ENCODE measurements at regions not wholly inside any gene's neighbourhood (a gene's known extent, or its start where the extent isn't known, plus 50 kb on each side); places are given as distances from the start of the nearest gene placed in this dataset.

- RAD21 ChIA-PET (ENCODE audit: low non-redundant PET in 1 of 2, low total read pairs in 2 of 2, uncharacterized antibody in 2 of 2, unreplicated experiment in 2 of 2): no interaction called here
- CTCF ChIA-PET: no interaction called here
Observed at GRCh38 chr13:89163096-89163495, 1491.9 kb downstream of the SLITRK5 start.

More at GRCh38 chr13:89163096-89163495, 1491.9 kb downstream of the SLITRK5 start:
- Histone ChIP-seq H3K9me3 (ENCODE audit: control insufficient read depth in 1 of 2, insufficient read depth in 1 of 2, low read depth in 1 of 2, low read length in 2 of 2) (no peaks in the 10 kb centered on the region), H3K4me2 (ENCODE audit: low read length) (no peak overlapping the region), H3K4me1 (ENCODE audit: control insufficient read depth in 1 of 2, insufficient read depth in 2 of 2, low read length in 2 of 2) (no peaks in the 10 kb centered on the region), H3K79me2 (ENCODE audit: insufficient read depth, low read length) (no peaks in the 10 kb centered on the region), H3K4me3 (replicated peaks in 1 of 2; ENCODE audit: low read depth in 1 of 2, low read length in 2 of 2) (no peak overlapping the region), H4K20me1 (ENCODE audit: insufficient read depth) (no peaks in the 10 kb centered on the region), H3K9ac (ENCODE audit: low read length) (no peak overlapping the region), H3K27ac (ENCODE audit: low read depth, low read length) (no peak overlapping the region), H3K9me2 (ENCODE audit: insufficient read depth) (no peaks in the 10 kb centered on the region), H3K27me3 (ENCODE audit: insufficient read depth, low read length) (no peaks in the 10 kb centered on the region), H2AFZ (ENCODE audit: low read depth, low read length, poor library complexity, severe bottlenecking) (no peak overlapping the region), H3K36me3 (ENCODE audit: control insufficient read depth in 1 of 2, insufficient read depth in 2 of 2, low read length in 2 of 2) (no peaks in the 10 kb centered on the region)
- TF ChIP-seq ELF1 (IDR thresholded peaks at IDR 0.05; ENCODE audit: borderline replicate concordance, low read depth) (no peak), EZH2phosphoT487 (IDR thresholded peaks at IDR 0.05; ENCODE audit: borderline replicate concordance) (no peak), POLR2AphosphoS5 (IDR thresholded peaks at IDR 0.05; ENCODE audit: low read depth, low read length) (no peak), CEBPB (IDR thresholded peaks at IDR 0.05; ENCODE audit: low read depth) (no peak), SP1 (IDR thresholded peaks at IDR 0.05; ENCODE audit: low read depth) (no peak), SIN3A (IDR thresholded peaks at IDR 0.05; ENCODE audit: low read depth) (no peak), CTCF (IDR thresholded peaks at IDR 0.05 in 2 of 3, conservative IDR thresholded peaks at IDR 0.05 in 1 of 3; ENCODE audit: borderline replicate concordance in 1 of 3, insufficient read depth in 1 of 3, low read depth in 2 of 3, low read length in 2 of 3) (no peak), ZFX (IDR thresholded peaks at IDR 0.05) (no peak), CBX3 (IDR thresholded peaks at IDR 0.05; ENCODE audit: low read depth) (no peak), MAX (IDR thresholded peaks at IDR 0.05) (no peak), JUND (IDR thresholded peaks at IDR 0.05) (no peak), REST (IDR thresholded peaks at IDR 0.05; ENCODE audit: low read depth) (no peak), ZNF274 (IDR thresholded peaks at IDR 0.05; ENCODE audit: low read depth, low read length) (no peak), EZH2 (IDR thresholded peaks at IDR 0.05) (no peak)
- POLR2A ChIA-PET: no interaction called here
- intact Hi-C loops (cut with micrococcal nuclease): no loop called here
- no TSS peak for BruUV-seq (replicated peaks)
- no peak for DNase-seq (ENCODE audit: low read depth, low spot score)
- no peak for ATAC-seq

All from HCT116 (cell line).